GM06990 (cell line): ENCODE measurements at regions not wholly inside any gene's neighbourhood (a gene's known extent, or its start where the extent isn't known, plus 50 kb on each side); places are given as distances from the start of the nearest gene placed in this dataset.
A peak's percentile ranks its signal among the peaks of the same experiment; 100 is the strongest.

Experiments used
- DNase-seq: peaks from one replicate; pipeline ENCODE4 v3.0.0-alpha.2; 2011; ENCODE audit not compliant: insufficient read length; ENCODE audit errors: extremely low read depth
- H3K27me3 ChIP-seq: replicated peaks from 2 replicates; pipeline ENCODE4 v1.6.0; 2011; ENCODE audit warnings: low read length; ENCODE audit not compliant: control insufficient read depth, insufficient read depth
- H3K36me3 ChIP-seq: 2 replicates; pipeline ENCODE4 v1.5.1; 2011; ENCODE audit warnings: low read length; ENCODE audit not compliant: control insufficient read depth, insufficient read depth
- H3K4me3 ChIP-seq: replicated peaks from 2 replicates; pipeline ENCODE4 v1.5.1; 2011; ENCODE audit warnings: low read depth, mild to moderate bottlenecking, control low read depth, low read length
- TF ChIP-seq, protein P1 (sequence below): IDR thresholded peaks from 2 replicates; pipeline ENCODE4 v1.5.1; 2011; ENCODE audit warnings: low read length, control low read depth, mild to moderate bottlenecking, inconsistent platforms; ENCODE audit not compliant: insufficient read depth, poor library complexity, severe bottlenecking

- TF ChIP-seq, protein P1, sequence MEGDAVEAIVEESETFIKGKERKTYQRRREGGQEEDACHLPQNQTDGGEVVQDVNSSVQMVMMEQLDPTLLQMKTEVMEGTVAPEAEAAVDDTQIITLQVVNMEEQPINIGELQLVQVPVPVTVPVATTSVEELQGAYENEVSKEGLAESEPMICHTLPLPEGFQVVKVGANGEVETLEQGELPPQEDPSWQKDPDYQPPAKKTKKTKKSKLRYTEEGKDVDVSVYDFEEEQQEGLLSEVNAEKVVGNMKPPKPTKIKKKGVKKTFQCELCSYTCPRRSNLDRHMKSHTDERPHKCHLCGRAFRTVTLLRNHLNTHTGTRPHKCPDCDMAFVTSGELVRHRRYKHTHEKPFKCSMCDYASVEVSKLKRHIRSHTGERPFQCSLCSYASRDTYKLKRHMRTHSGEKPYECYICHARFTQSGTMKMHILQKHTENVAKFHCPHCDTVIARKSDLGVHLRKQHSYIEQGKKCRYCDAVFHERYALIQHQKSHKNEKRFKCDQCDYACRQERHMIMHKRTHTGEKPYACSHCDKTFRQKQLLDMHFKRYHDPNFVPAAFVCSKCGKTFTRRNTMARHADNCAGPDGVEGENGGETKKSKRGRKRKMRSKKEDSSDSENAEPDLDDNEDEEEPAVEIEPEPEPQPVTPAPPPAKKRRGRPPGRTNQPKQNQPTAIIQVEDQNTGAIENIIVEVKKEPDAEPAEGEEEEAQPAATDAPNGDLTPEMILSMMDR = no peak
- Histone ChIP-seq H3K27me3 (no peaks in the 10 kb centered on the region), H3K4me3 (no peak overlapping the region), H3K36me3 (no peaks in the 10 kb centered on the region)
- no peak for DNase-seq
These were observed 62.9 kb upstream of the OXGR1 start for GRCh38 chr13:97057176-97057575.

DNA sequence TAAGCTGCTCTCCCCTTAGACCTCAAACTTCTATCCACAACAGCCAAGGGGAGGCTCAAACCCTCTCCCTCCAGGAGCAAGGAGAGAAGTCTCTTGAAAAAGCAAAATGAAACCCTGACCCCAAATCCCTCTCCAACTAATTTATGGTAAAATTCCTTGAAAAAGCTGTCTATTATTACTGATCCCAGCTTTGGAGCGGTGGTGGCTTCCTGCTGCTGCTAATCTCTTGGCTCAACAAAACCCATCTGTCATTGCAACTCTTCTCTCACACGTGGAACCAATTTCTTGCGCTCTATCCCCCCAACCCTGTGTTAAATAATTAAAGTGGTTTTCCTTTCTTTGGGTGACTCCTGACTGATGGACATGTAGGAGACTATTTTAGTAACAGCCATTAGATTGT, 64.1 kb upstream of the OXGR1 start:
- TF ChIP-seq, protein P1 = no peak

DNA sequence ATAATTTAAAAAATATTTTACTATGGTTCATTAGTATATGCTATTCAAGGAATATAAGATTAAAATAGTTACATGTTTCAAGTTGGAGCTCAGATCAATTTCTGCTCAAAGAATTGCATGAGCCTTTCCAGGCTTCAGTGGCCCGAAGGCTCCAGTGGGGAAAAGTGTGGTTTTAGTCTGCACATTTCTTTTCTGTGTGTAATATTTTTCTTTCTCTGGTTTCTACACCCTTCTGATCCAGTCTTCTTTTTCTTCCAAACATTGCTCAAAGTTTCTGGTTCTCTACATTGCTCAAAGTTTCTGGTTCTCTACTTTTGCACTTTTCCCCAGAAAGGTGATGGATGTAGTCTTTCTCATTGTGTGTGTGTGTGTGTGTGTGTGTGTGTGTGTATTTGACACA, 64.7 kb upstream of the OXGR1 start:
- DNase-seq = no peak
- H3K4me3 ChIP-seq = no peak overlapping the region
- no peaks in the 10 kb centered on the region for H3K36me3 ChIP-seq
- TF ChIP-seq, protein P1 = no peak
- no peaks in the 10 kb centered on the region for H3K27me3 ChIP-seq

More for the DNA sequence above, 64.1 kb upstream of the OXGR1 start:
- Histone ChIP-seq H3K36me3 (no peaks in the 10 kb centered on the region), H3K27me3 (no peaks in the 10 kb centered on the region), H3K4me3 (no peak overlapping the region)
- no peak for DNase-seq

DNA sequence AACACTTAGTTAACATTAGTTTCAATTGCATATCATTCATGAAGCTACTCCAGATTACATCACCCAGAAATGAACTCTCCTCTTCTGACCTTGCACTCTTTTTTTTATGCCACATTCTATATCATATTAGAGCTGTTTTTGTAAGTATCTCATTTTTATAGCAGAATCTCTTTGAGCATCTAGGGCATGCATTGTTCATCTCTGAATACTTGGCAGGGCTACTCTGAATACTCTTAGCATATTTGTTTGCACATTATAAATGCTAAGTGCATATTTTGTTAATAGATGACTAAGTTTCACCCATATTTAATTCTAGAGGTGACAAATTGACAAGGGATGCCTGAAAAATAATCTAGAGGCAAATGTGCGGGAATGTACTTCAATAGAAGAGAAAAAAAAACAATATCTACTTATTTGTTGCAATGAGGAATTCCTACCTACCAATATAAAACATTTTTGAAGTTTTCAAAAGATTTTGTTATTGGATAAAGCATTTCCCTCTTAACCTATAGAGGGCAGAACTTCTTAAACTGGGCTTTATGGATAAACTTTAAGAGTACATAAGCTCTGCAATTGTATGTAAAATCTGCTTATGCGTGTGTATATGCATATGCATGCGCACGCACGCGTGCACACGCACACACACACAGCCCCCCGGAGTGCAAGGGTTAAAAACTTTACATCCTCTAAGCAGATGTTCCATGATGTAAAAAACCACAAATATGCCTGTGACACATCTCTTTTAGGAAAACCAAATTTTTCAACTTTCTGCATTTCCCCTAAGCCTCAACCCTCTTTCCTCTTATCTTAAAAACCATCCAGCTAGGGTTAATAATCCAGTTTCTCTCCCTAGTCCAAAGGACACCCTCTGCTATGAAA, 73.0 kb upstream of the OXGR1 start:
- Histone ChIP-seq H3K4me3 (no peak overlapping the region), H3K27me3 (no peaks in the 10 kb centered on the region; the same call in 1 of the 2 replicates), H3K36me3 (no peaks in the 10 kb centered on the region)
- DNase-seq = peak; percentile 0
- TF ChIP-seq, protein P1 = no peak

GRCh38 chr13:97068151-97068550, 73.9 kb upstream of the OXGR1 start:
- TF ChIP-seq, protein P1 = no peak
- no peak overlapping the region for H3K4me3 ChIP-seq
- DNase-seq = no peak
- no peaks in the 10 kb centered on the region for H3K36me3 ChIP-seq
- H3K27me3 ChIP-seq = no peaks in the 10 kb centered on the region; the same call in 1 of the 2 replicates
